ENCODE measurements at regions not wholly inside any gene's neighbourhood (a gene's known extent, or its start where the extent isn't known, plus 50 kb on each side); places are given as distances from the start of the nearest gene placed in this dataset.

- Histone ChIP-seq H3K27me3 (no peaks in the 10 kb centered on the region), H3K9me3 (no peaks in the 10 kb centered on the region), H3K4me3 (no peak overlapping the region), H3K4me1 (no peaks in the 10 kb centered on the region), H3K27ac (no peak overlapping the region), H3K36me3 (no peaks in the 10 kb centered on the region)
- 60 to 64% methylated on average over 10 of the region's 10 CpGs for WGBS, 2 donors
- DNase-seq (no peak), ATAC-seq (ENCODE audit: low FRiP score in 2 of 2) (no peak)
- TF ChIP-seq CTCF (IDR thresholded peaks at IDR 0.05): no peak
Observed at GRCh38 chr14:48937541-48938195, 648.5 kb downstream of the RPS29 start.

GRCh38 chr14:48936849-48937248, 649.3 kb downstream of the RPS29 start:
- H3K9me3 ChIP-seq: no peaks in the 10 kb centered on the region
- TF ChIP-seq POLR2A (IDR thresholded peaks at IDR 0.05) (no peak), EP300 (IDR thresholded peaks at IDR 0.05) (no peak), POLR2AphosphoS5 (IDR thresholded peaks at IDR 0.05) (no peak), CTCF (IDR thresholded peaks at IDR 0.05) (no peak)
- ATAC-seq (ENCODE audit: low FRiP score in 2 of 2): no peak
- no peaks in the 10 kb centered on the region for H3K27me3 ChIP-seq
- 71 to 77% methylated on average over 1 of the region's 1 CpG for WGBS, 2 donors
- DNase-seq: no peak
- H3K4me3 ChIP-seq: no peak overlapping the region
- no peaks in the 10 kb centered on the region for H3K4me1 ChIP-seq
- no peaks in the 10 kb centered on the region for H3K36me3 ChIP-seq
- H3K27ac ChIP-seq: no peak overlapping the region

GRCh38 chr14:48936362-48936761, 649.8 kb downstream of the RPS29 start:
- Histone ChIP-seq H3K27ac (no peak overlapping the region), H3K9me3 (no peaks in the 10 kb centered on the region), H3K36me3 (no peaks in the 10 kb centered on the region), H3K4me1 (no peaks in the 10 kb centered on the region), H3K27me3 (no peaks in the 10 kb centered on the region), H3K4me3 (no peak overlapping the region)
- TF ChIP-seq POLR2AphosphoS5 (IDR thresholded peaks at IDR 0.05) (no peak), CTCF (IDR thresholded peaks at IDR 0.05) (no peak), POLR2A (IDR thresholded peaks at IDR 0.05) (no peak), EP300 (IDR thresholded peaks at IDR 0.05) (no peak)
- DNase-seq: no peak
- 74 to 84% methylated on average over 2 of the region's 2 CpGs for WGBS, 2 donors
- no peak for ATAC-seq (ENCODE audit: low FRiP score in 2 of 2)

GRCh38 chr14:48925184-48925583, 661.0 kb downstream of the RPS29 start:
- Histone ChIP-seq H3K4me1 (no peaks in the 10 kb centered on the region), H3K27ac (no peak overlapping the region), H3K4me3 (no peak overlapping the region), H3K36me3 (no peaks in the 10 kb centered on the region), H3K9me3 (no peaks in the 10 kb centered on the region), H3K27me3 (no peaks in the 10 kb centered on the region)
- ATAC-seq (ENCODE audit: low FRiP score in 2 of 2): no peak
- 92 to 96% methylated on average over 6 of the region's 6 CpGs for WGBS, 2 donors
- no peak for TF ChIP-seq POLR2A (IDR thresholded peaks at IDR 0.05)
- no peak for TF ChIP-seq POLR2AphosphoS5 (IDR thresholded peaks at IDR 0.05)
- TF ChIP-seq CTCF (IDR thresholded peaks at IDR 0.05): no peak
- TF ChIP-seq EP300 (IDR thresholded peaks at IDR 0.05): no peak
- DNase-seq: no peak

- DNase-seq (no peak), ATAC-seq (ENCODE audit: low FRiP score in 2 of 2) (no peak)
- Histone ChIP-seq H3K4me1 (no peaks in the 10 kb centered on the region), H3K9me3 (no peaks in the 10 kb centered on the region), H3K27ac (no peak overlapping the region), H3K27me3 (no peaks in the 10 kb centered on the region), H3K4me3 (no peak overlapping the region), H3K36me3 (no peaks in the 10 kb centered on the region)
- 76 to 80% methylated on average over 4 of the region's 4 CpGs for WGBS, 2 donors
- no peak for TF ChIP-seq CTCF (IDR thresholded peaks at IDR 0.05)
- no peak for TF ChIP-seq POLR2AphosphoS5 (IDR thresholded peaks at IDR 0.05)
- no peak for TF ChIP-seq POLR2A (IDR thresholded peaks at IDR 0.05)
- TF ChIP-seq EP300 (IDR thresholded peaks at IDR 0.05): no peak
Observed at GRCh38 chr14:48914921-48915320, 671.3 kb downstream of the RPS29 start.

Data from upper lobe of left lung (tissue), 6 donors.